ENCODE measurements at regions not wholly inside any gene's neighbourhood (a gene's known extent, or its start where the extent isn't known, plus 50 kb on each side); places are given as distances from the start of the nearest gene placed in this dataset.

DNA sequence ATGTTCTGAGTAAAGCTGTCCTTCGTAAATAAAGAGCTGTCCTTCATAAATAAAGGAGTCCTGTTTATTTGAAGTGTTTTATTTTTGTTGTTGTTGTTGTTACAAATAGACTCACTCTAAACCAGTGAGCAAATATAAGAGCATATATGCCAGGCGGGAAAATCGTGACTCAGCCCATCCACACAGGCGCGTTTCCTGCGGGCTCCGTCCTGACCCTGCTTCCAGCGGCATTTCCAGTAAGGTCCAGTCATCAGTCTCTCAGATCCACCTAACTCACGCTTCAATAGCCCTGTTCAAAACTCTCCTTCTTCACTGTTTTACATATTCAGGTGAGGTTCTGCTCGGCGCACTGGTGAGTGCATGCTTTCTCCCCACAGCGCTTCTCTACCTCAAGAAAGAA lies 277.2 kb upstream of the ADARB2 start:
- H3K36me3 Mint-ChIP-seq (ENCODE audit: low read depth) = no peaks in the 10 kb centered on the region
- TF ChIP-seq CTCF (conservative IDR thresholded peaks at IDR 0.05; ENCODE audit: low read depth in 2 of 2) (no peak), ZNF331 (CRISPR knock-in tag; IDR thresholded peaks at IDR 0.05; ENCODE audit: low read depth) (no peak), EZH2phosphoT487 (IDR thresholded peaks at IDR 0.05; ENCODE audit: unreplicated experiment) (no peak), ZNF114 (CRISPR knock-in tag; IDR thresholded peaks at IDR 0.05) (no peak), JUNB (IDR thresholded peaks at IDR 0.05; ENCODE audit: unreplicated experiment) (no peak), POLR2AphosphoS5 (IDR thresholded peaks at IDR 0.05; ENCODE audit: low read depth) (no peak), EZH2 (IDR thresholded peaks at IDR 0.05; ENCODE audit: low read depth, unreplicated experiment) (no peak), CREB1 (CRISPR knock-in tag; IDR thresholded peaks at IDR 0.05; ENCODE audit: low read depth) (no peak), ETS1 (IDR thresholded peaks at IDR 0.05) (no peak), STAT1 (IDR thresholded peaks at IDR 0.05; ENCODE audit: unreplicated experiment) (no peak), NANOG (IDR thresholded peaks at IDR 0.05; ENCODE audit: borderline replicate concordance) (no peak)
- TF ChIP-seq, protein P1, sequence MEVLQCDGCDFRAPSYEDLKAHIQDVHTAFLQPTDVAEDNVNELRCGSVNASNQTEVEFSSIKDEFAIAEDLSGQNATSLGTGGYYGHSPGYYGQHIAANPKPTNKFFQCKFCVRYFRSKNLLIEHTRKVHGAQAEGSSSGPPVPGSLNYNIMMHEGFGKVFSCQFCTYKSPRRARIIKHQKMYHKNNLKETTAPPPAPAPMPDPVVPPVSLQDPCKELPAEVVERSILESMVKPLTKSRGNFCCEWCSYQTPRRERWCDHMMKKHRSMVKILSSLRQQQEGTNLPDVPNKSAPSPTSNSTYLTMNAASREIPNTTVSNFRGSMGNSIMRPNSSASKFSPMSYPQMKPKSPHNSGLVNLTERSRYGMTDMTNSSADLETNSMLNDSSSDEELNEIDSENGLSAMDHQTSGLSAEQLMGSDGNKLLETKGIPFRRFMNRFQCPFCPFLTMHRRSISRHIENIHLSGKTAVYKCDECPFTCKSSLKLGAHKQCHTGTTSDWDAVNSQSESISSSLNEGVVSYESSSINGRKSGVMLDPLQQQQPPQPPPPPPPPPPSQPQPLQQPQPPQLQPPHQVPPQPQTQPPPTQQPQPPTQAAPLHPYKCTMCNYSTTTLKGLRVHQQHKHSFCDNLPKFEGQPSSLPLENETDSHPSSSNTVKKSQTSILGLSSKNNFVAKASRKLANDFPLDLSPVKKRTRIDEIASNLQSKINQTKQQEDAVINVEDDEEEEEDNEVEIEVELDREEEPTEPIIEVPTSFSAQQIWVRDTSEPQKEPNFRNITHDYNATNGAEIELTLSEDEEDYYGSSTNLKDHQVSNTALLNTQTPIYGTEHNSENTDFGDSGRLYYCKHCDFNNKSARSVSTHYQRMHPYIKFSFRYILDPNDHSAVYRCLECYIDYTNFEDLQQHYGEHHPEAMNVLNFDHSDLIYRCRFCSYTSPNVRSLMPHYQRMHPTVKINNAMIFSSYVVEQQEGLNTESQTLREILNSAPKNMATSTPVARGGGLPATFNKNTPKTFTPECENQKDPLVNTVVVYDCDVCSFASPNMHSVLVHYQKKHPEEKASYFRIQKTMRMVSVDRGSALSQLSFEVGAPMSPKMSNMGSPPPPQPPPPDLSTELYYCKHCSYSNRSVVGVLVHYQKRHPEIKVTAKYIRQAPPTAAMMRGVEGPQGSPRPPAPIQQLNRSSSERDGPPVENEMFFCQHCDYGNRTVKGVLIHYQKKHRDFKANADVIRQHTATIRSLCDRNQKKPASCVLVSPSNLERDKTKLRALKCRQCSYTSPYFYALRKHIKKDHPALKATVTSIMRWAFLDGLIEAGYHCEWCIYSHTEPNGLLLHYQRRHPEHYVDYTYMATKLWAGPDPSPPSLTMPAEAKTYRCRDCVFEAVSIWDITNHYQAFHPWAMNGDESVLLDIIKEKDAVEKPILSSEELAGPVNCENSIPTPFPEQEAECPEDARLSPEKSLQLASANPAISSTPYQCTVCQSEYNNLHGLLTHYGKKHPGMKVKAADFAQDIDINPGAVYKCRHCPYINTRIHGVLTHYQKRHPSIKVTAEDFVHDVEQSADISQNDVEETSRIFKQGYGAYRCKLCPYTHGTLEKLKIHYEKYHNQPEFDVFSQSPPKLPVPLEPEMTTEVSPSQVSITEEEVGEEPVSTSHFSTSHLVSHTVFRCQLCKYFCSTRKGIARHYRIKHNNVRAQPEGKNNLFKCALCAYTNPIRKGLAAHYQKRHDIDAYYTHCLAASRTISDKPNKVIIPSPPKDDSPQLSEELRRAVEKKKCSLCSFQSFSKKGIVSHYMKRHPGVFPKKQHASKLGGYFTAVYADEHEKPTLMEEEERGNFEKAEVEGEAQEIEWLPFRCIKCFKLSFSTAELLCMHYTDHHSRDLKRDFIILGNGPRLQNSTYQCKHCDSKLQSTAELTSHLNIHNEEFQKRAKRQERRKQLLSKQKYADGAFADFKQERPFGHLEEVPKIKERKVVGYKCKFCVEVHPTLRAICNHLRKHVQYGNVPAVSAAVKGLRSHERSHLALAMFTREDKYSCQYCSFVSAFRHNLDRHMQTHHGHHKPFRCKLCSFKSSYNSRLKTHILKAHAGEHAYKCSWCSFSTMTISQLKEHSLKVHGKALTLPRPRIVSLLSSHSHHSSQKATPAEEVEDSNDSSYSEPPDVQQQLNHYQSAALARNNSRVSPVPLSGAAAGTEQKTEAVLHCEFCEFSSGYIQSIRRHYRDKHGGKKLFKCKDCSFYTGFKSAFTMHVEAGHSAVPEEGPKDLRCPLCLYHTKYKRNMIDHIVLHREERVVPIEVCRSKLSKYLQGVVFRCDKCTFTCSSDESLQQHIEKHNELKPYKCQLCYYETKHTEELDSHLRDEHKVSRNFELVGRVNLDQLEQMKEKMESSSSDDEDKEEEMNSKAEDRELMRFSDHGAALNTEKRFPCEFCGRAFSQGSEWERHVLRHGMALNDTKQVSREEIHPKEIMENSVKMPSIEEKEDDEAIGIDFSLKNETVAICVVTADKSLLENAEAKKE (CRISPR knock-in tag; IDR thresholded peaks at IDR 0.05) = no peak
- TF ChIP-seq, protein P2, sequence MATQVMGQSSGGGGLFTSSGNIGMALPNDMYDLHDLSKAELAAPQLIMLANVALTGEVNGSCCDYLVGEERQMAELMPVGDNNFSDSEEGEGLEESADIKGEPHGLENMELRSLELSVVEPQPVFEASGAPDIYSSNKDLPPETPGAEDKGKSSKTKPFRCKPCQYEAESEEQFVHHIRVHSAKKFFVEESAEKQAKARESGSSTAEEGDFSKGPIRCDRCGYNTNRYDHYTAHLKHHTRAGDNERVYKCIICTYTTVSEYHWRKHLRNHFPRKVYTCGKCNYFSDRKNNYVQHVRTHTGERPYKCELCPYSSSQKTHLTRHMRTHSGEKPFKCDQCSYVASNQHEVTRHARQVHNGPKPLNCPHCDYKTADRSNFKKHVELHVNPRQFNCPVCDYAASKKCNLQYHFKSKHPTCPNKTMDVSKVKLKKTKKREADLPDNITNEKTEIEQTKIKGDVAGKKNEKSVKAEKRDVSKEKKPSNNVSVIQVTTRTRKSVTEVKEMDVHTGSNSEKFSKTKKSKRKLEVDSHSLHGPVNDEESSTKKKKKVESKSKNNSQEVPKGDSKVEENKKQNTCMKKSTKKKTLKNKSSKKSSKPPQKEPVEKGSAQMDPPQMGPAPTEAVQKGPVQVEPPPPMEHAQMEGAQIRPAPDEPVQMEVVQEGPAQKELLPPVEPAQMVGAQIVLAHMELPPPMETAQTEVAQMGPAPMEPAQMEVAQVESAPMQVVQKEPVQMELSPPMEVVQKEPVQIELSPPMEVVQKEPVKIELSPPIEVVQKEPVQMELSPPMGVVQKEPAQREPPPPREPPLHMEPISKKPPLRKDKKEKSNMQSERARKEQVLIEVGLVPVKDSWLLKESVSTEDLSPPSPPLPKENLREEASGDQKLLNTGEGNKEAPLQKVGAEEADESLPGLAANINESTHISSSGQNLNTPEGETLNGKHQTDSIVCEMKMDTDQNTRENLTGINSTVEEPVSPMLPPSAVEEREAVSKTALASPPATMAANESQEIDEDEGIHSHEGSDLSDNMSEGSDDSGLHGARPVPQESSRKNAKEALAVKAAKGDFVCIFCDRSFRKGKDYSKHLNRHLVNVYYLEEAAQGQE (IDR thresholded peaks at IDR 0.05; ENCODE audit: unreplicated experiment) = no peak
- H3K27ac Mint-ChIP-seq = no peak overlapping the region

More for the DNA sequence above, 277.2 kb upstream of the ADARB2 start:
- Histone ChIP-seq H3K4me2 (no peak overlapping the region), H3K9me2 (ENCODE audit: insufficient read depth) (0 out of 2 replicates have a peak, but pooled peaks cover 3% of the 10 kb centered on the region), H3F3A (replicated peaks; ENCODE audit: low read depth) (no peaks in the 10 kb centered on the region), H3K27ac (ENCODE audit: low read depth) (no peak overlapping the region), H2AFZ (no peak overlapping the region), H3K4me3 (no peak overlapping the region), H4K20me1 (replicated peaks; ENCODE audit: insufficient read depth) (no peaks in the 10 kb centered on the region), H3K4me1 (ENCODE audit: insufficient read depth) (no peaks in the 10 kb centered on the region), H3K27me3 (ENCODE audit: insufficient read depth) (no peaks in the 10 kb centered on the region), H3K79me2 (replicated peaks; ENCODE audit: insufficient read depth) (no peaks in the 10 kb centered on the region), H3K36me3 (ENCODE audit: insufficient read depth) (no peaks in the 10 kb centered on the region)
- ATAC-seq = no peak
- peak; percentile 7 for DNase-seq (ENCODE audit: low spot score)
- H3K9me3 Mint-ChIP-seq = peaks cover under 1% of the 10 kb centered on the region; the same call in 1 of the 3 replicates
- no peaks in the 10 kb centered on the region for H3K4me1 Mint-ChIP-seq
- H3K4me3 Mint-ChIP-seq = no peak overlapping the region
- H3K27me3 Mint-ChIP-seq (ENCODE audit: insufficient read depth, low read depth, poor library complexity) = peaks cover 6% of the 10 kb centered on the region
